NCI-H345 treated with DMSO at 0.1 percent for 48 hours (cell line): ENCODE measurements at regions not wholly inside any gene's neighbourhood (a gene's known extent, or its start where the extent isn't known, plus 50 kb on each side); places are given as distances from the start of the nearest gene placed in this dataset.
A peak's percentile ranks its signal among the peaks of the same experiment; 100 is the strongest.
"Not testable (repeated sequence)": the region's sequence is repeated elsewhere in the genome, so short reads cannot be mapped to it uniquely, and the experiment has no call there.

Source experiments
- DNase-seq: peaks from one replicate; lab custom pipeline; 2025; ENCODE audit not compliant: unreplicated experiment; lab: John Stamatoyannopoulos, UW

- no peak for DNase-seq
Measured at GRCh38 chr11:128171506-128171905, 415.9 kb downstream of the ETS1 start.

DNA sequence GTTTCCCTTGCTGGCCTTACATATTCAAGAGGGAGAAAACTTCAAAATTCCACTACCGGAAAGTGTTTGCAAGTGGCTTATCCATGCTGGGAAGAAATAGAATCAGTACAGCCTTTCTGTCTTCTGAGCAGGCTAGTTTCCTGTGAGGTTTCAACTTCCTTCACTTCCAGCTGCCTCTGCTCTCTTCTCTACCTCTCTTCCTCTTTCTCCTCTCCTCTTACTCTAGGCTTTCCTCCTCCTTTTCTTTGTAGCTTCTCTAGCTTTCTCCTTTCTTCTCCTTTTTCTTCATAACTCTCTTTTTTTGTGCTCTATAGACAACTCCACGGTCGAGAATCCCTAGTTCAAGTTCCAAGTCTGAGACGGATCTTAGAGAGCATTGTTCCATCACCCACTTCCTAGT lies 421.8 kb downstream of the ETS1 start:
- DNase-seq = no peak

DNA sequence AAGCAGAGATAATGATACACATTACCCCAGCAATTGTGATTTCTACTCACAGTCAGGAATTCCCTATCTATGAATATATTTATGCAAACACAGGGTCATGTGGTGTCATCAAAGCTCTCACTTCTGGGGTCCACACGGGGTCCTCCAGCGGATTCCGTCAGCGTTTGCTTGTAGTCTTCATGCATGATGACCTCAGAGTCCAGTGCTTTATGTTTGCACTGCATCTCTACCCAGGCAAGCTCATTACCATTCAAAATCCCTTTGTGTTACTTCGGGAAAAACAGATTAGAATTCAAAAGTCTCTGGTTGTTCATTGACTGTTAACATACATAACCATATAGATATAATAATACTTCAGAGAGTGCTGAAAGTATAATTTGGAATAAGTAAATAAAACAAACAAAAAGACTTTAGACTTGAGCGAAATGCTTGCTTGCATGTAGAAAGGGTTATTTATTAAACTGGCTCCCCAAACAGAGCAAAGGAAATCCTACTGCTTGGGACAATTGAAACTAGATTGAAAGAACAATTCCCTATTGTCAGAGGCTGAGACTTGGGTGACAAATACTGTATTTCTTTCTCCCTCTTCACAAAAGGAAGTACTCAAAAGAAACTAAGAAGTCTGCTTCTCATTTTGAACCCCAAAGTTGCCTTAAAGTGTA lies 423.1 kb downstream of the ETS1 start:
- DNase-seq = no peak

DNA sequence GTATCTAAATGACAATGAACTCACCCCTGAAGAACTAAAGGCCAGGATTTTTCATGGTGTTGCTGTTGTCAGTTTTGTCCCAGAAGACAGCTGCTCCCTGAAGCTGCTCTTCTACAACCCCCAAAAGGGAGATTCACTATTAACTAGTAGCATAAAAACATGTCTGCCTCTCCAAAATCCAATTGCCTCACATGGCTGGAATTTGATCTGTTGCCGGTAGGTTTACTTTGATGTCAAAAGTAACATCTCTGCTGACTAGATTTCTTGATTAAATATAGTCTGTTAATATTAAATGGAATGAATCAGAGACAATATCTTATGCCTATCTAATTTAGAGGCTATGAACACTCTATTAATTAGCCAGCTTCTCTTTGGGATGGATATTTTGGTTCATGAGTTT lies 425.4 kb downstream of the ETS1 start:
- no peak for DNase-seq

GRCh38 chr11:128161436-128161835 lies 425.9 kb downstream of the ETS1 start:
- no peak for DNase-seq

GRCh38 chr11:128158860-128159259 lies 428.5 kb downstream of the ETS1 start:
- no peak for DNase-seq

DNA sequence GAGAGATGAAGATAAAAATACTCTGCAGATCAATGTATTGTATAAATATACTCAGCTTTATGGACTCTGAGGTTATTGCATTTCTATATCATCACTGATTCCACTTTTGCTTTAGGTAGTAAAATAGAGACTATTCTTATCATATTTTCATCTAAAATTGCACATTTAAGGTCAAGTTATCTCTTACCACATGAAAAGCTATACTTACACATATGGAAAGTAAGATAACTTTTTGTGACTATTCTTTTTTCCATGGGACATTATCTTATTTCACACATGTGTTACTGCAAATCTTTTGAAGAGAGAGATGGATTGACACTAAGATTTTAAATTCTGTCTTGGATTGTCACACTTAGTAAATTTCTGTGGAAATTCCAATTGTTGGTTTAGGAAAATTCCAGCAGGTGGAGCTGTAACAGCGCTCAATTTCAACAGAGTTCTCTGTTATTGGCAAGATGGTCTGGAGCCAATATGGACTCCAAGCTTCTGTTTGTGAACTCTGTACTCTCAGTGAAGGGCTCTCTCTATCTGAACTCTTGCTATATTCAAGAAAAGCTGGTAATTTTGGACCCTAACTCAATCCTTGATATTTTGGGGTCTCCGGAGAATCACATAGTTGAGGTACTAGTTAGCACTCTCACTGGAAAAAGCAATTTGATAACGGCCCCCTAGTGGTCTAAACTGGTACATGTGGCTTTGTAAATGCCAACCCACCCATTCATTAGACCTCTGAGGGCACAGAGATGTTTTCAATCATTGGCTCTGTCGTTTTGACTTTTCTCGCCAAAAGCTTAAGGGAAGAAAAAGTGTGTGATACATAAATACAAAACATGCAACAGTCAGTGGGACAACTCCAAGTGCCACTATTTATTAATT lies 429.7 kb downstream of the ETS1 start:
- peak; percentile 48 for DNase-seq

- no peak for DNase-seq
Measured at GRCh38 chr11:128156486-128156885, 430.9 kb downstream of the ETS1 start.

- DNase-seq = no peak
Measured at GRCh38 chr11:128155590-128155989, 431.8 kb downstream of the ETS1 start.

- no peak for DNase-seq
Measured at GRCh38 chr11:128153697-128154048, 433.7 kb downstream of the ETS1 start.

DNA sequence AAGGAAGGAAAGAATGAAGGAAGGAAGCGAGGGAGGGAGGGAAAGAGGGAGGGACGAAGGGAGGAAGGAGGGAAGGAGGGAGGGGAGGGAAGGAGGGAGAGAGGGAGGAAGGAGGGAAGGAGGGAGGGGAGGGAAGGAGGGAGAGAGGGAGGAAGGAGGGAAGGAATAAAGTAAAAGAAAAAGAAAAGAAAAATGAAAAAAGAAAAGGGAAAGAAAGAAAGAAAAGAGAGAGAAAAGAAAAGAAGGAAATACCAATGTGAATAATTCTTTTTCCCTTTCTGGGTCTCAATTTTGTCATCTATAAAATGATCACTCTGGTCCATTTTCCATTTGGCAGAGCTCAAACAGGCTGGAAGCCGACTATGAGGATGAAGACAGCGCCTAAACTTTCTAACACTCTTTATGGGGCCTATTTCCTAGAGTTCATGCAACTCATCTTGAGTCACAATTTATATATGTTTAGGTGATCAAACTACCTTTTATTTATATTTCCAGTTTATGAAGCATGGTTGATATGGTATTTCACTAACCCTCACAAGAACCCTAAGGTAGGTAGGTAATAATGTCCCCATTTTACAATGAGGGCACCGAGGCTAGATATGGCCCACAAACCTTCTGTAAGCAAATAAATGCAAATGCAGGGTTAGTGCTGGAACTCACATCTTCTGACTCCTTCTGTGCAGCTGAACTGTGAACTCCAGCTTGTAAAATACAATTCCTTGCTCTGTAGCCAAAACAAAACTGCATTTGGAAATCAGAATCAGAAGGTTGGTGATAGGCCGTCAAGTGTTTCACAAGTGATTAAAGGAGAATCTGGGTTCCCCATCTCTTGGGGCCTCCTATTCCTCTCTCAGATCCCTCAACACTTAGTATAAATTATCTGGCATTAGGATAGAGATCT lies 434.3 kb downstream of the ETS1 start:
- DNase-seq = no peak

GRCh38 chr11:128151780-128152179 lies 435.6 kb downstream of the ETS1 start:
- no peak for DNase-seq

- no peak for DNase-seq
Measured at GRCh38 chr11:128151338-128151737, 436.0 kb downstream of the ETS1 start.

DNA sequence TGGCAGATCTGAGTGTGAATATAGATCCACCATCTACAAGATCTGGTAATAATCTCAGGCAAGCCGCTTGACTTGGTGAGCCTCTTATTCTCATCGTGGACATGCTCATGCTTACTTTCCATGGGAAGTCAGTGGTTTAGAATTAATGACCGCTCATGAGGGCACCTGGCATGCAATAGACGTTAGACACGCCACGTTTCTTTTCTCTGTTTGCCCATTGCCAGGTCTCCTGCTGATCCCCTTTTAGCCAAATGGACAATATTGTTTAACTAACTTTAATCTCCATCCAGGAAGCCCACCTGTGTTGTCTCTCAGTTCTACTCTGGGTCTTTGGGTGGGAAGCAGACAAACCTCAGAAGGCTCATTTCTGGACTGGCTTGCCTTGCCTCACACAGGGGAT lies 439.1 kb downstream of the ETS1 start:
- DNase-seq = no peak

DNA sequence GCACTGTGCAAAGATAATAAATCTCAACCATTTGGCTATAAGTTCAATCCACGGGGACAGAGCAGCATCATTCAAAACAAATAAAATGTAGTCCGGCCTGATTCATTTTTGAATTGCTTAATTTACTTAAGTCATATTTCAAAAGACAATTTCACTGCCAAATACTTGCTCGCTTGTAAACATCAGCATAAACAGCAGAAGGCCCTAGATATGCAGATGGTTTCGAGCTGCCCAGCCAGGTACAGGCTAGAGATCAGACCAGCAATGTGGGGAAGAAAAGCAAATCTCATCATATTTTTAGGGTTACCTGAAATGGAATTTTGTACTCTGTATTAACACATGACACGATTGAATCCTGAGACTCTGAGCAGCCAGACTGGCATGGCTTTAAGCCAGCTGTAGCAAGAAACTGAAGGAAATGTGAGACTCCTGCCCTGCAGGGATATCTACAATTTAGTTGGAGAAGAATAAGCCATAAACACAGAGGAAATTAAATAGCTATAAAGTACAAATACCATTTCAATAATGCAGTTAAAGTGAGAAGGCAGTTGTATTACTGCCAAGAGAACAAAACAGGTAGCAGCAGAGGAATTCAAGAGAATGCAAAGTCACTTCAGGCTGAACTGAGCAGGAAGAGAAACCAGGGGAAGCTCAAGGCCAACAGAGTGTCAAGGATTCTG lies 440.3 kb downstream of the ETS1 start:
- no peak for DNase-seq

- not testable (repeated sequence) for DNase-seq
Measured at GRCh38 chr11:128140293-128140692, 447.1 kb downstream of the ETS1 start.

DNA sequence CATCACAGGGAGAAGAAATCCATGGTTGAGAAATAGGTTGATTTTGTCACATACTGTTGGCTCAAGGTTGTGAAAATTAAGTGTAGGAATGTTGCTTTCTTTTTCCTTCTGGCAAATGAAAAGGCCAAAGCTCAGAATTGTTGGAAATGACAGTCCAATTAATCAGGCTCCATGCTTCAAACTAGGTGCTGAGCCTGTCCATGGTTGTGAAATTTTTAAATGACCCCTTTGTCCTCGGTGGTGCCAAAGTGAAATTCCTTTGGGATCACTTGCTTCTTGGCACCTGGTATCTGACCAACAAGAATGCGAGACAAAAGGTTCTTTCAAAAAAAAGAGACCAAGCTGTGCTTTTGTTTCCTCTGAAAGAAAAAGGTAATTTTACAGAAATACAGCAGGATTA lies 451.9 kb downstream of the ETS1 start:
- no peak for DNase-seq

GRCh38 chr11:128133501-128133900 lies 453.9 kb downstream of the ETS1 start:
- DNase-seq = no peak

DNA sequence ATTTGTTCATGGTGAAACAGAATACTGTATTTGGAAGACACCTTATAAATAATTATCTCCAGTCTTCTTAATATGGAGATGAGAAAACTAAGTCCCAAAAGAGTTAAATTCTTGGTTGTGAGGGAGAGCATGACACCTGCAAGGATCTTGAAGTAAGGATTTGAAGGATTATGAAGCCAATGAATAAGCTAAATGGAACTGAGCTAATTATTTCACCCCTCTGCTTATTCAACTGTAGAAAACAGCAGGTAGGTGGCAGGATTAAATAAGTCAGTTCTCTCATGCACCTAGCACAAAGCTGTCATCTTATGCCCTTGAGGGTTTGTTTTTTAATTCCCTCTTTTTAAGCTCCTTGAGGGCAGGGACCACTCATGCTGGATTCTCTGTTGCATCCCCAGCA lies 457.3 kb downstream of the ETS1 start:
- DNase-seq = no peak

DNA sequence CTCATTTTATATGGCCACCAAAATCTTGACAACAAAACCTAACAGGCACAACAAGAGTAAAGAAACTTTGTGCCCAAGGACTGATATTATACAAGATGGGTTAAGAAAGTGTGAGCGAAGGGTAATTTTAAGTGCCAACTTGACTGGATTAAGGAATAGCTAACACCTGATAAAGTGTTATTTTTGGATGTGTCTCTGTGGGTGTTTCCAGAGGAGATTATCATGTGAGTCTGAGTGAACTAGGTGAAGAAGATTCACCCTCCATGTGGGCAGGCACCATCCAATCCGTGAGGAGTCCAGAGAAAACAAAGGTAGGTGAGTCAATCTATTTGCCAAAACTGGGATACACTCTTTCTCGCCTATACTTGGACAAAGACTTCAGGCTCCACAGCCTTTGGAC lies 461.6 kb downstream of the ETS1 start:
- DNase-seq = no peak

GRCh38 chr11:128116885-128117284 lies 470.5 kb downstream of the ETS1 start:
- DNase-seq = peak; percentile 15
